T-cell (primary cell): ENCODE measurements at regions not wholly inside any gene's neighbourhood (a gene's known extent, or its start where the extent isn't known, plus 50 kb on each side); places are given as distances from the start of the nearest gene placed in this dataset.

Experiments used
- ATAC-seq, 4 experiments: fragments of 200-7000 bp in 3 of 4; fragments of 150-1000 bp in 1 of 4; cut with Tn5 transposase; replicated peaks in 1 of 4; 1 replicate in 3 of 4; 2 replicates in 1 of 4; pipeline ENCODE4 v1.10.0; 2021; ENCODE audit warnings: moderate library complexity in 3 of 4, mild to moderate bottlenecking in 2 of 4, moderate number of reproducible peaks in 1 of 4
- CTCF ChIA-PET, 2 donors: fragments of 300-600 bp; sonication (Branson Sonifier 250); formaldehyde crosslinking; loops; one replicate each; lab custom pipeline; 2022; ENCODE audit warnings: antibody characterized with exemption in 2 of 2; lab: Charles Lee
- POLR2A ChIA-PET, 2 donors: fragments of 300-600 bp; sonication (Branson Sonifier 250); formaldehyde crosslinking; loops; one replicate each; lab custom pipeline; 2022; ENCODE audit warnings: antibody characterized with exemption in 2 of 2; lab: Charles Lee
- DNase-seq, 35 experiments: peaks; one replicate each; pipeline versions ENCODE4 v3.0.0 to v3.0.0-alpha.2; 2013 to 2023
- H3K27ac ChIP-seq: one replicate; pipeline ENCODE4 v1.5.1; 2013; ENCODE audit warnings: low read length
- H3K27me3 ChIP-seq, 2 experiments: replicated peaks in 1 of 2; 1 replicate in 1 of 2; 2 replicates in 1 of 2; pipeline versions ENCODE4 v1.6.1 to v1.7.0; 2013; ENCODE audit warnings: low read length in 1 of 2, mixed read lengths in 1 of 2; ENCODE audit not compliant: control insufficient read depth in 2 of 2, insufficient read depth in 2 of 2; ENCODE audit errors: extremely low read depth in 1 of 2
- H3K36me3 ChIP-seq, 2 donors: 1 replicate in 1 of 2; 2 replicates in 1 of 2; pipeline versions ENCODE4 v1.6.1 to v1.7.0; 2013; ENCODE audit warnings: low read length in 1 of 2; ENCODE audit not compliant: control insufficient read depth in 2 of 2, insufficient read depth in 1 of 2; ENCODE audit errors: extremely low read depth in 1 of 2
- H3K4me1 ChIP-seq, 2 experiments: 1 replicate in 1 of 2; 2 replicates in 1 of 2; pipeline versions ENCODE4 v1.6.1 to v1.7.0; 2013; ENCODE audit warnings: low read length in 2 of 2, mixed read lengths in 1 of 2; ENCODE audit not compliant: insufficient read depth in 2 of 2, control insufficient read depth in 1 of 2; ENCODE audit errors: extremely low read depth in 1 of 2
- H3K4me3 ChIP-seq, 2 donors: 1 replicate in 1 of 2; 2 replicates in 1 of 2; pipeline versions ENCODE4 v1.5.1 to v1.7.0; 2013; ENCODE audit warnings: mild to moderate bottlenecking in 2 of 2, low read length in 1 of 2, moderate library complexity in 1 of 2; ENCODE audit not compliant: control insufficient read depth in 1 of 2; ENCODE audit errors: extremely low read depth in 1 of 2
- H3K9me3 ChIP-seq: 2 replicates; pipeline ENCODE4 v1.7.0; 2013
- H3K27ac Mint-ChIP-seq, 2 donors: one replicate each; pipeline ENCODE4 v1.8.0; 2020 to 2021; ENCODE audit warnings: mild to moderate bottlenecking in 2 of 2, mixed read lengths in 2 of 2
- H3K27me3 Mint-ChIP-seq, 2 donors: one replicate each; pipeline ENCODE4 v1.8.0; 2021 to 2022; ENCODE audit warnings: mixed read lengths in 2 of 2
- H3K36me3 Mint-ChIP-seq: one replicate; pipeline ENCODE4 v1.8.0; 2021; ENCODE audit warnings: mixed read lengths
- H3K4me1 Mint-ChIP-seq, 3 donors: one replicate each; pipeline ENCODE4 v1.8.0; 2020 to 2022; ENCODE audit warnings: mixed read lengths in 3 of 3, mild to moderate bottlenecking in 1 of 3
- H3K4me3 Mint-ChIP-seq, 3 donors: one replicate each; pipeline ENCODE4 v1.8.0; 2020 to 2022; ENCODE audit warnings: mild to moderate bottlenecking in 3 of 3, mixed read lengths in 3 of 3, moderate library complexity in 3 of 3
- H3K9me3 Mint-ChIP-seq, 3 donors: one replicate each; pipeline ENCODE4 v1.8.0; 2020 to 2022; ENCODE audit warnings: mixed read lengths in 3 of 3
- WGBS: methylation state at CpG from one replicate; pipeline ENCODE4 v1.1.5; 2013; ENCODE audit warnings: missing lambda C conversion rate; ENCODE audit not compliant: insufficient coverage; 5-methylcytosine and 5-hydroxymethylcytosine counted together

DNA sequence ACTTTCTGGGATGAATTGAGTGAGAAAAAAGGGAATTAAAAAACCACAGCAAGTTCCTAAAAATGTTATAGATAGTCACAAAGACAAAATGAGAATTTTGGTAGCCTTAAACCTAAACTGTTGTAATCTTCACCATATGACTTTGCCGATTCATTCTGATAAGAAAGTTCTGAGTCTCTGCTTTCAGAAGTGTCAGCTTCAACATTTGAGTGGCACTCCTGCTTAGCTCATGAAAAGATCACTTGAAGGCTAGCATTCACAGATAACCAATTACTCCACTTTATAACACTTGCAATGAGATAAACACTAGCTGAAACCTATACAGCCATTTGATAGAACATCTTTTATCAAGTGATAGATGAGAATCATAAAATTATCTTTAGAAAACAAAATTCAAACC lies 288.1 kb upstream of the POU1F1 start:
- H3K9me3 Mint-ChIP-seq: no peaks in the 10 kb centered on the region
- ATAC-seq: no peak
- Histone ChIP-seq H3K27me3 (no peaks in the 10 kb centered on the region), H3K4me3 (no peak overlapping the region), H3K4me1 (no peaks in the 10 kb centered on the region), H3K27ac (no peak overlapping the region), H3K36me3 (no peaks in the 10 kb centered on the region), H3K9me3 (no peaks in the 10 kb centered on the region)
- H3K4me1 Mint-ChIP-seq: no peaks in the 10 kb centered on the region
- POLR2A ChIA-PET: no interaction called here
- CTCF ChIA-PET: no interaction called here
- WGBS: 100% methylated on average over 1 of the region's 1 CpG
- no peak overlapping the region for H3K27ac Mint-ChIP-seq
- H3K36me3 Mint-ChIP-seq: no peaks in the 10 kb centered on the region
- DNase-seq: no peak
- H3K4me3 Mint-ChIP-seq: no peak overlapping the region
- no peaks in the 10 kb centered on the region for H3K27me3 Mint-ChIP-seq

DNA sequence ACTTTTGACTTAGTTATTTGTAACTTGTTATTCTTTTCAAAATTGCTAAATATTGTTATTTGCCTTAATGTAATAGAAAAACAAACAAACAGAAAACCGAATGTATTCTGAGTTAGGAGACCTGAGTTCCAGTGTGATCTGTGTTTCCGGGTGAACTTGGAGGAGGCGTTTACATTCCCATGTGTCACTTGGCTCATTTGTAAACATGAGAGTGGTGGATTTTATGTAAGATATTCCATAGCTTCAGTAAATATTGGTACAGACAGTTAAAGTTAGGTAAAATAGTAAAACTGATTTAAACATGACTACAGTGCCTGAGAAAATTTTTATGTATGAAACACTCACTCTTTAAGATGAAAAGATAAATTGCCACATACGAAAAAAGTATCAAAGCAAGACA lies 287.3 kb upstream of the POU1F1 start:
- Mint-ChIP-seq H3K27ac (no peak overlapping the region), H3K4me1 (no peaks in the 10 kb centered on the region), H3K36me3 (no peaks in the 10 kb centered on the region), H3K4me3 (no peak overlapping the region), H3K9me3 (no peaks in the 10 kb centered on the region), H3K27me3 (no peaks in the 10 kb centered on the region)
- Histone ChIP-seq H3K4me1 (no peaks in the 10 kb centered on the region), H3K4me3 (no peak overlapping the region), H3K27me3 (no peaks in the 10 kb centered on the region), H3K9me3 (no peaks in the 10 kb centered on the region), H3K27ac (no peak overlapping the region), H3K36me3 (no peaks in the 10 kb centered on the region)
- ChIA-PET CTCF (interaction anchor here in 1 of 2 donors (1.0 kb wide), 1 partner anchor 8 kb away, joined by 3 read pairs; no protein-coding TSS in a partner anchor), POLR2A (no interaction called here)
- DNase-seq (no peak), ATAC-seq (no peak)
- WGBS: no CpG with 5 or more reads among the region's 4 CpGs

DNA sequence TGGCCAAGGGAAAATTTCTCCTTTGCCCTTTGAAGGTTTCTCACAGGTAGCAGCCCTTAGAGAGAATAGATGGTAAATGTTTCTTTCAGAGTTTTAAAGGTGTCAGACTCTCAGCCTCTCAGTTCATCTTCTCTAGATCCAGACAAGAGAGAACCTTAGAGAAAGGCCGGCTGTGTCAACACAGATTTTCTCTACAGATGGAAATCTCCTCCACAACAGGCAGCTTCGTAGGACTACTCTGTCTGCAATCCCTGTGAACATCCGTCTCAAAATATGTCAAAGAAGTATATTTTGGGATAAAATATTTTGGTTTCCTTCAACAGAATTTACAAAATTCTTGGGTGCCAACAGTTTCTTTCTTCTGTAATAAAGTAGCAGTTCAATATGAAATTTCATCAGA lies 282.1 kb upstream of the POU1F1 start:
- no peak overlapping the region for H3K4me3 ChIP-seq
- ATAC-seq (no peak), DNase-seq (no peak)
- no peaks in the 10 kb centered on the region for H3K36me3 ChIP-seq
- no CpG with 5 or more reads among the region's 3 CpGs for WGBS
- no peaks in the 10 kb centered on the region for H3K4me1 ChIP-seq
- H3K27ac Mint-ChIP-seq: no peak overlapping the region
- no peak overlapping the region for H3K4me3 Mint-ChIP-seq
- no peak overlapping the region for H3K27ac ChIP-seq
- H3K27me3 ChIP-seq: no peaks in the 10 kb centered on the region
- H3K4me1 Mint-ChIP-seq: no peaks in the 10 kb centered on the region
- ChIA-PET POLR2A (no interaction called here), CTCF (no interaction called here)
- H3K9me3 ChIP-seq: no peaks in the 10 kb centered on the region
- no peaks in the 10 kb centered on the region for H3K27me3 Mint-ChIP-seq
- H3K9me3 Mint-ChIP-seq: no peaks in the 10 kb centered on the region
- no peaks in the 10 kb centered on the region for H3K36me3 Mint-ChIP-seq

DNA sequence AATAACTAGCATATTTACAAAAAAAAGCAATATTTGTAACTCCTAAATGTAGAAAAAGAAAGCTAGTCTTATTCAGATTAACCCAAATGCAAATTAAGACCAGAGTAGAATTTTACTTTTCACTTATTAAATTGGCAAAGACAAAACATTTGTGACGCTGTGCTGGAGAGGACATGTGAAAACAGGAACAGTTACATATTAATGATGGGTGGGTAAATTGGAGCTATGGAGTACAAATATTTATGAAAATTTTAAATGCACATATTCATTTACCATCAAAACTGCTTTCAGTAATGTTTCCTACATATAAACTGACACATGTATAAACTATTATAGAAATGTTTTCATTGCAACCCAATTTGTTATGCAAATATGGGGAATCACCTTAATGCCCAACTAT lies 278.9 kb upstream of the POU1F1 start:
- H3K4me1 Mint-ChIP-seq: no peaks in the 10 kb centered on the region
- H3K36me3 Mint-ChIP-seq: no peaks in the 10 kb centered on the region
- Histone ChIP-seq H3K36me3 (no peaks in the 10 kb centered on the region), H3K27me3 (no peaks in the 10 kb centered on the region), H3K27ac (no peak overlapping the region), H3K9me3 (no peaks in the 10 kb centered on the region), H3K4me3 (no peak overlapping the region), H3K4me1 (no peaks in the 10 kb centered on the region)
- H3K27ac Mint-ChIP-seq: no peak overlapping the region
- H3K27me3 Mint-ChIP-seq: no peaks in the 10 kb centered on the region
- DNase-seq (no peak), ATAC-seq (no peak)
- ChIA-PET POLR2A (no interaction called here), CTCF (interaction anchor here in 1 of 2 donors (1.2 kb wide), 1 partner anchor 8 kb away, joined by 3 read pairs; no protein-coding TSS in a partner anchor)
- no CpG with 5 or more reads among the region's 1 CpG for WGBS
- H3K9me3 Mint-ChIP-seq: no peaks in the 10 kb centered on the region
- H3K4me3 Mint-ChIP-seq: no peak overlapping the region

DNA sequence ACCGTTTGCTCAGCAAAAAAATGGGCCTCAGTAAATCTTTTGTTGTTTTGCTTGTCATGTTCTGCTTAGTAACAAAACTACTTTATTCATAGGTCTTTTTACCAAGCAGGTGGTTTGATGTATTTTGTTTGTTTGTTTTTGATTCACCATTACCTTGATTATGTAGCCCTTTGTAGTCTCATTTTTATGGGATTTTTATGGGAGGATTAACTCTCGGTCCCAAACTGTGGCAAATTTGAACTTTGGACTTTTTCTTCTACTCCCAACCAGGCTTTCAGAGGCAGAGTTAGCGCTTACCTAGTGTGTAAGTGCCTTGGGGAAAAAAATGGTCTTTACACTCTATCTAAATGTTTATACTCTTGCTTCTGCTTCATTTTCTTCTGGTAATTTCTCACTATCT lies 276.7 kb upstream of the POU1F1 start:
- peaks cover 0 to 2% of the 10 kb centered on the region in 2 donors for H3K27me3 Mint-ChIP-seq
- ChIA-PET CTCF (no interaction called here), POLR2A (no interaction called here)
- H3K4me1 Mint-ChIP-seq: no peaks in the 10 kb centered on the region
- H3K36me3 Mint-ChIP-seq: no peaks in the 10 kb centered on the region
- H3K4me3 ChIP-seq: no peak overlapping the region
- WGBS: 60% methylated on average over 1 of the region's 3 CpGs
- H3K9me3 Mint-ChIP-seq: no peaks in the 10 kb centered on the region
- H3K36me3 ChIP-seq: no peaks in the 10 kb centered on the region
- H3K27ac Mint-ChIP-seq: no peak overlapping the region
- no peak overlapping the region for H3K4me3 Mint-ChIP-seq
- DNase-seq: no peak
- no peaks in the 10 kb centered on the region for H3K9me3 ChIP-seq
- H3K4me1 ChIP-seq: no peaks in the 10 kb centered on the region
- H3K27ac ChIP-seq: no peak overlapping the region
- H3K27me3 ChIP-seq: no peaks in the 10 kb centered on the region
- ATAC-seq: no peak

DNA sequence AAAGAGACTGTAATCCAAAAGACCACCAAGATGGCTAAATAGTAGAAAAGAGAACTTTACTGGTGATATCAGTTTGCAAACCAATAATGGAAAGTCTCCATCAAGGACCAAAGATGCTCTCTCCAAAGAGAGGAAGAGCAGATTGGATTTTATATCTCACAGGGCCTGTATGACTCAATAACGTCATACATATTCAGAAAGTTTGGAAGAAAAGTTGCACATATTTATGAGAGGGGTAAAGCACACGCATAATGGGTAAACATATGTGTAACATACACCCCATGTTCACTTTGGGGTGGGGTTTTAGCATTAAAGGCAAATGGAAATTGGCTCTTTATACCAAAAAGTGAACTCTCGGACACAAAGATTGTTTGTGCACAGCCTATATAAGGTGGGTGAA lies 274.5 kb upstream of the POU1F1 start:
- no peaks in the 10 kb centered on the region for H3K9me3 Mint-ChIP-seq
- Histone ChIP-seq H3K4me1 (no peaks in the 10 kb centered on the region), H3K4me3 (no peak overlapping the region), H3K36me3 (no peaks in the 10 kb centered on the region), H3K27me3 (no peaks in the 10 kb centered on the region), H3K27ac (no peak overlapping the region), H3K9me3 (no peaks in the 10 kb centered on the region)
- ATAC-seq: no peak
- WGBS: no CpG with 5 or more reads among the region's 3 CpGs
- H3K4me1 Mint-ChIP-seq: no peaks in the 10 kb centered on the region
- no peak overlapping the region for H3K4me3 Mint-ChIP-seq
- H3K27ac Mint-ChIP-seq: no peak overlapping the region
- POLR2A ChIA-PET: no interaction called here
- CTCF ChIA-PET: no interaction called here
- H3K36me3 Mint-ChIP-seq: no peaks in the 10 kb centered on the region
- DNase-seq: no peak
- peaks cover 0 to 8% of the 10 kb centered on the region in 2 donors for H3K27me3 Mint-ChIP-seq

DNA sequence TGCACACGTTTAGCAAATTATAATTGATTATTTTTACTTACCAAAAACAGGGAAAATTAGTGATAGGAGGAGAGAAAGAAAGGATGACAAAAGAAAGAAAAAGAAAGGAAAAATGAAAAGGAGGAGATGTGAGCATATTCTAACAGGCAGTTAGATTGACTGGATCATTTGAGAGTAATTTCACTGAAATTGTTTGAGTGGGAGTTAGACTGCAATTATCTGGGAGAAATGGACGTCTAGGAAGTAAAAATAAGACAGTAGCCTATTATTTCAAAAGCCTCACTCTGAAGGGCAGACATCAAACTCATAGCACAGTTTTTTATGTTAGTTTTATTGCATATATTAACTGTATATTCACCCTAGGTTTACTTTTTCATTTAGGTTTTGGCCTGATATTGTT lies 272.8 kb upstream of the POU1F1 start:
- Mint-ChIP-seq H3K4me1 (no peaks in the 10 kb centered on the region), H3K9me3 (no peaks in the 10 kb centered on the region), H3K36me3 (no peaks in the 10 kb centered on the region), H3K27ac (no peak overlapping the region), H3K27me3 (peaks cover 0 to 8% of the 10 kb centered on the region in 2 donors), H3K4me3 (no peak overlapping the region)
- H3K27ac ChIP-seq: no peak overlapping the region
- CTCF ChIA-PET: no interaction called here
- no peak for DNase-seq
- no peak for ATAC-seq
- H3K27me3 ChIP-seq: no peaks in the 10 kb centered on the region
- no peaks in the 10 kb centered on the region for H3K9me3 ChIP-seq
- POLR2A ChIA-PET: no interaction called here
- no CpG with 5 or more reads among the region's 2 CpGs for WGBS
- no peak overlapping the region for H3K4me3 ChIP-seq
- H3K4me1 ChIP-seq: no peaks in the 10 kb centered on the region
- no peaks in the 10 kb centered on the region for H3K36me3 ChIP-seq
